Vagina (tissue), 2 donors: ENCODE measurements at regions not wholly inside any gene's neighbourhood (a gene's known extent, or its start where the extent isn't known, plus 50 kb on each side); places are given as distances from the start of the nearest gene placed in this dataset.

Experiments used
- POLR2A ChIP-seq, 2 donors: fragments of 450-650 bp; IDR thresholded peaks; one replicate each; pipeline ENCODE4 v1.6.1; 2017; ENCODE audit warnings: antibody characterized with exemption in 2 of 2, mild to moderate bottlenecking in 2 of 2, moderate library complexity in 2 of 2
- TF ChIP-seq, protein P1 (sequence below), 3 experiments: fragments of 450-650 bp in 2 of 3; fragments of 200-600 bp in 1 of 3; sonication (generic) in 1 of 3; IDR thresholded peaks; one replicate each; pipeline ENCODE4 v1.5.1; 2017 to 2019; ENCODE audit warnings: antibody characterized with exemption in 3 of 3, mild to moderate bottlenecking in 2 of 3, moderate library complexity in 2 of 3

DNA sequence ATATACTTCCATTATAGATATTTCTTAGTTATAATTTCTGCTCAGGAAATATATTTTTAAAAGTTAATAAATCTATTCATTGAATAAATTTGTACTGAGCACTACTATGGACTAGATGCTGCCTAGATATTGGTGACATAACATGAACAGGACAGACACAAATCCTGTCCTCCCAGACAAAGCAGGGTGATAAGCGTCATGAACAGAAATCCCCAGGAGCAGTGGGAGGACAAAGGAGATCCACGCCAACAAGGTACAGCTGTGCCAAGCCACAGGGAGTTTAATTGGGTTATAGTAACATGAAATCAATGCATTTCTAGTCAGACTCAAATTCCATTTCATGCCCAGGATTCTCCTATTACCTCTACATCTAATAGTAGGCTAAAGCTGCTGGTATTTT lies 171.8 kb upstream of the CPNE8 start:
- TF ChIP-seq POLR2A (IDR thresholded peaks at IDR 0.05), result no peak
- TF ChIP-seq, protein P1, sequence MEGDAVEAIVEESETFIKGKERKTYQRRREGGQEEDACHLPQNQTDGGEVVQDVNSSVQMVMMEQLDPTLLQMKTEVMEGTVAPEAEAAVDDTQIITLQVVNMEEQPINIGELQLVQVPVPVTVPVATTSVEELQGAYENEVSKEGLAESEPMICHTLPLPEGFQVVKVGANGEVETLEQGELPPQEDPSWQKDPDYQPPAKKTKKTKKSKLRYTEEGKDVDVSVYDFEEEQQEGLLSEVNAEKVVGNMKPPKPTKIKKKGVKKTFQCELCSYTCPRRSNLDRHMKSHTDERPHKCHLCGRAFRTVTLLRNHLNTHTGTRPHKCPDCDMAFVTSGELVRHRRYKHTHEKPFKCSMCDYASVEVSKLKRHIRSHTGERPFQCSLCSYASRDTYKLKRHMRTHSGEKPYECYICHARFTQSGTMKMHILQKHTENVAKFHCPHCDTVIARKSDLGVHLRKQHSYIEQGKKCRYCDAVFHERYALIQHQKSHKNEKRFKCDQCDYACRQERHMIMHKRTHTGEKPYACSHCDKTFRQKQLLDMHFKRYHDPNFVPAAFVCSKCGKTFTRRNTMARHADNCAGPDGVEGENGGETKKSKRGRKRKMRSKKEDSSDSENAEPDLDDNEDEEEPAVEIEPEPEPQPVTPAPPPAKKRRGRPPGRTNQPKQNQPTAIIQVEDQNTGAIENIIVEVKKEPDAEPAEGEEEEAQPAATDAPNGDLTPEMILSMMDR (IDR thresholded peaks at IDR 0.05), result no peak
